Panc1 (cell line): ENCODE measurements at regions not wholly inside any gene's neighbourhood (a gene's known extent, or its start where the extent isn't known, plus 50 kb on each side); places are given as distances from the start of the nearest gene placed in this dataset.

Experiments used
- ATAC-seq: fragments of 200-7000 bp; cut with Tn5 transposase; 2 replicates; pipeline ENCODE4 v1.9.1; 2020; ENCODE audit warnings: mild to moderate bottlenecking, moderate library complexity
- BruUV-seq: library from RNA; stranded (reverse); fragments of 400-500 nt; replicated peaks from 2 replicates; lab custom pipeline; 2021; lab: Mats Ljungman, UMichigan
- CTCF ChIA-PET: fragments of 300-600 bp; sonication (Branson Sonifier 250); formaldehyde crosslinking; loops from one replicate; lab custom pipeline; 2022; ENCODE audit warnings: antibody characterized with exemption; lab: Charles Lee
- POLR2A ChIA-PET: fragments of 300-600 bp; sonication (Branson Sonifier 250); formaldehyde crosslinking; loops from one replicate; lab custom pipeline; 2022; ENCODE audit warnings: antibody characterized with exemption; lab: Charles Lee
- DNase-seq: peaks from one replicate; pipeline ENCODE4 v3.0.0-alpha.2; 2010; ENCODE audit warnings: low read depth, low spot score
- H3K27ac ChIP-seq: 2 replicates; pipeline ENCODE4 v1.5.1; 2011; ENCODE audit warnings: mild to moderate bottlenecking, low read length, inconsistent platforms
- H3K27me3 ChIP-seq: fragments of 200-500 bp; sonication (Bioruptor generic); 2 replicates; pipeline ENCODE4 v1.6.0; 2014; ENCODE audit warnings: low read length, inconsistent platforms; ENCODE audit not compliant: control insufficient read depth, insufficient read depth
- H3K36me3 ChIP-seq: fragments of 200-500 bp; sonication (Bioruptor generic); 2 replicates; pipeline ENCODE4 v1.5.1; 2014; ENCODE audit warnings: inconsistent platforms, mild to moderate bottlenecking, low read length, moderate library complexity; ENCODE audit not compliant: control insufficient read depth, insufficient read depth
- H3K4me1 ChIP-seq: 2 replicates; pipeline ENCODE4 v1.5.1; 2011; ENCODE audit warnings: inconsistent platforms, mild to moderate bottlenecking, low read length, moderate library complexity; ENCODE audit not compliant: control insufficient read depth, insufficient read depth
- H3K4me3 ChIP-seq, 2 experiments: 2 replicates each; pipeline ENCODE4 v1.5.1; 2011 to 2012; ENCODE audit warnings: low read depth in 2 of 2, low read length in 2 of 2, mild to moderate bottlenecking in 2 of 2, inconsistent platforms in 1 of 2, moderate library complexity in 1 of 2
- H3K9me3 ChIP-seq: fragments of 200-500 bp; sonication (Bioruptor generic); 2 replicates; pipeline ENCODE4 v1.5.1; 2014; ENCODE audit warnings: low read depth, mild to moderate bottlenecking, inconsistent platforms, low read length, moderate library complexity; ENCODE audit not compliant: control insufficient read depth, insufficient read depth
- POLR2AphosphoS5 ChIP-seq: IDR thresholded peaks from 2 replicates; pipeline ENCODE4 v1.6.1; 2012; ENCODE audit warnings: mild to moderate bottlenecking, low read depth, low read length, moderate library complexity
- REST ChIP-seq, 2 experiments: IDR thresholded peaks; 2 replicates each; pipeline ENCODE4 v1.6.1; 2011 to 2012; ENCODE audit warnings: low read depth in 2 of 2, control low read depth in 1 of 2, low read length in 1 of 2, mild to moderate bottlenecking in 1 of 2, moderate library complexity in 1 of 2; ENCODE audit not compliant: insufficient read depth in 1 of 2
- SIN3A ChIP-seq: IDR thresholded peaks from 2 replicates; pipeline ENCODE4 v1.6.1; 2012; ENCODE audit warnings: low read depth, mild to moderate bottlenecking, low read length, moderate library complexity, borderline replicate concordance; ENCODE audit not compliant: insufficient read depth
- TCF7L2 ChIP-seq: IDR thresholded peaks from 2 replicates; pipeline ENCODE4 v1.6.1; 2011; ENCODE audit warnings: mild to moderate bottlenecking, low read depth, low read length, inconsistent platforms
- in situ Hi-C: cut with HindIII; loops from 2 replicates; pipeline ENCODE4 v1.10.0; 2016; ENCODE audit warnings: low sequenced_read_pairs, low pct_unique_long_range_greater_than_20kb
- intact Hi-C: fragments of 100-400 bp; cut with micrococcal nuclease; formaldehyde crosslinking; loops from one replicate; pipeline ENCODE4 v1.10.0; 2022; ENCODE audit not compliant: unreplicated experiment
- TF ChIP-seq, protein P1 (sequence below): fragments of 450-650 bp; IDR thresholded peaks from 2 replicates; pipeline ENCODE4 v1.5.1; 2017; ENCODE audit warnings: mild to moderate bottlenecking

- H3K27ac ChIP-seq = peak overlapping the region; percentile 90; the same call in 1 of the 2 replicates
- H3K36me3 ChIP-seq = no peaks in the 10 kb centered on the region
- H3K4me1 ChIP-seq = peaks cover 18% of the 10 kb centered on the region
- TF ChIP-seq POLR2AphosphoS5 (no peak), TCF7L2 (no peak), REST (IDR thresholded peaks at IDR 0.05; ENCODE audit: insufficient read depth in 1 of 2, low read depth in 2 of 2, low read length in 1 of 2) (no peak), SIN3A (no peak)
- TF ChIP-seq, protein P1, sequence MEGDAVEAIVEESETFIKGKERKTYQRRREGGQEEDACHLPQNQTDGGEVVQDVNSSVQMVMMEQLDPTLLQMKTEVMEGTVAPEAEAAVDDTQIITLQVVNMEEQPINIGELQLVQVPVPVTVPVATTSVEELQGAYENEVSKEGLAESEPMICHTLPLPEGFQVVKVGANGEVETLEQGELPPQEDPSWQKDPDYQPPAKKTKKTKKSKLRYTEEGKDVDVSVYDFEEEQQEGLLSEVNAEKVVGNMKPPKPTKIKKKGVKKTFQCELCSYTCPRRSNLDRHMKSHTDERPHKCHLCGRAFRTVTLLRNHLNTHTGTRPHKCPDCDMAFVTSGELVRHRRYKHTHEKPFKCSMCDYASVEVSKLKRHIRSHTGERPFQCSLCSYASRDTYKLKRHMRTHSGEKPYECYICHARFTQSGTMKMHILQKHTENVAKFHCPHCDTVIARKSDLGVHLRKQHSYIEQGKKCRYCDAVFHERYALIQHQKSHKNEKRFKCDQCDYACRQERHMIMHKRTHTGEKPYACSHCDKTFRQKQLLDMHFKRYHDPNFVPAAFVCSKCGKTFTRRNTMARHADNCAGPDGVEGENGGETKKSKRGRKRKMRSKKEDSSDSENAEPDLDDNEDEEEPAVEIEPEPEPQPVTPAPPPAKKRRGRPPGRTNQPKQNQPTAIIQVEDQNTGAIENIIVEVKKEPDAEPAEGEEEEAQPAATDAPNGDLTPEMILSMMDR = peak; percentile 12; the same call in 1 of the 2 replicates
- H3K9me3 ChIP-seq = no peaks in the 10 kb centered on the region
- DNase-seq (no peak), ATAC-seq (no peak)
- ChIA-PET CTCF (interaction anchor here (1.1 kb wide), 1 partner anchor 762 kb away, joined by 3 read pairs; no protein-coding TSS in a partner anchor), POLR2A (interaction anchor here (0.7 kb wide), 2 partner anchors 60 to 71 kb away, joined by 7 to 13 read pairs; no protein-coding TSS in a partner anchor)
- H3K27me3 ChIP-seq = no peaks in the 10 kb centered on the region
- BruUV-seq = no TSS peak
- in situ Hi-C loops (no loop called here), intact Hi-C loops (no loop called here)
- no peak overlapping the region for H3K4me3 ChIP-seq
These were observed 425.2 kb upstream of the TBL1XR1 start for GRCh38 chr3:177622520-177622919.

- H3K27me3 ChIP-seq = no peaks in the 10 kb centered on the region
- BruUV-seq = no TSS peak
- ATAC-seq = peak; percentile 46; the same call in 1 of the 2 replicates
- no peaks in the 10 kb centered on the region for H3K9me3 ChIP-seq
- no peak overlapping the region for H3K4me3 ChIP-seq
- TF ChIP-seq REST (IDR thresholded peaks at IDR 0.05; ENCODE audit: insufficient read depth in 1 of 2, low read depth in 2 of 2, low read length in 1 of 2) (no peak), TCF7L2 (no peak), POLR2AphosphoS5 (no peak), SIN3A (no peak)
- TF ChIP-seq, protein P1 = no peak
- peak overlapping the region; percentile 90 for H3K27ac ChIP-seq
- H3K36me3 ChIP-seq = no peaks in the 10 kb centered on the region
- H3K4me1 ChIP-seq = peaks cover 18% of the 10 kb centered on the region
- intact Hi-C loops (no loop called here), in situ Hi-C loops (no loop called here)
- DNase-seq = no peak
- CTCF ChIA-PET = interaction anchor here (1.1 kb wide), 1 partner anchor 762 kb away, joined by 3 read pairs; no protein-coding TSS in a partner anchor
- POLR2A ChIA-PET = interaction anchor here (0.7 kb wide), 2 partner anchors 59 to 70 kb away, joined by 7 to 13 read pairs; no protein-coding TSS in a partner anchor
These were observed 425.8 kb upstream of the TBL1XR1 start for GRCh38 chr3:177622982-177623617.
